GM19468 (cell line): ENCODE measurements at regions not wholly inside any gene's neighbourhood (a gene's known extent, or its start where the extent isn't known, plus 50 kb on each side); places are given as distances from the start of the nearest gene placed in this dataset.

Experiments
- ATAC-seq: cut with Tn5 transposase; IDR thresholded peaks from one replicate; pipeline ENCODE4 v1.9.1; 2021; ENCODE audit warnings: mild to moderate bottlenecking, moderate library complexity, moderate number of reproducible peaks; ENCODE audit not compliant: unreplicated experiment; ENCODE audit errors: extremely low read depth

- ATAC-seq = no peak
Observed at GRCh38 chr11:23226331-23227077, 366.2 kb upstream of the CCDC179 start.

GRCh38 chr11:23227078-23227445, 366.8 kb upstream of the CCDC179 start:
- no peak for ATAC-seq

GRCh38 chr11:23232652-23233051, 372.4 kb upstream of the CCDC179 start:
- ATAC-seq = no peak

GRCh38 chr11:23233075-23233474, 372.8 kb upstream of the CCDC179 start:
- ATAC-seq = no peak

GRCh38 chr11:23236826-23237555, 376.7 kb upstream of the CCDC179 start:
- no peak for ATAC-seq

- no peak for ATAC-seq
Observed at GRCh38 chr11:23252426-23252825, 392.2 kb upstream of the CCDC179 start.

GRCh38 chr11:23257088-23257487, 396.8 kb upstream of the CCDC179 start:
- ATAC-seq = no peak

GRCh38 chr11:23257556-23257955, 397.3 kb upstream of the CCDC179 start:
- ATAC-seq = no peak

GRCh38 chr11:23263466-23263865, 403.2 kb upstream of the CCDC179 start:
- ATAC-seq = no peak

- no peak for ATAC-seq
Observed at GRCh38 chr11:23272095-23272494, 411.8 kb upstream of the CCDC179 start.

- no peak for ATAC-seq
Observed at GRCh38 chr11:23278121-23278520, 417.8 kb upstream of the CCDC179 start.

GRCh38 chr11:23280088-23280487, 419.8 kb upstream of the CCDC179 start:
- no peak for ATAC-seq

GRCh38 chr11:23283666-23284065, 423.4 kb upstream of the CCDC179 start:
- no peak for ATAC-seq

GRCh38 chr11:23284631-23285030, 424.4 kb upstream of the CCDC179 start:
- no peak for ATAC-seq

- ATAC-seq = no peak
Observed at GRCh38 chr11:23288003-23288783, 427.9 kb upstream of the CCDC179 start.

GRCh38 chr11:23295241-23295640, 435.0 kb upstream of the CCDC179 start:
- no peak for ATAC-seq

- ATAC-seq = no peak
Observed at GRCh38 chr11:23308041-23308440, 447.8 kb upstream of the CCDC179 start.

- no peak for ATAC-seq
Observed at GRCh38 chr11:23310276-23310675, 450.0 kb upstream of the CCDC179 start.

- no peak for ATAC-seq
Observed at GRCh38 chr11:23311986-23312940, 452.0 kb upstream of the CCDC179 start.

- ATAC-seq = no peak
Observed at GRCh38 chr11:23313001-23313400, 452.7 kb upstream of the CCDC179 start.
